GM19452 (cell line): ENCODE measurements at regions not wholly inside any gene's neighbourhood (a gene's known extent, or its start where the extent isn't known, plus 50 kb on each side); places are given as distances from the start of the nearest gene placed in this dataset.
"Not testable (repeated sequence)": the region's sequence is repeated elsewhere in the genome, so short reads cannot be mapped to it uniquely, and the experiment has no call there.

ENCODE experiments used
- ATAC-seq: cut with Tn5 transposase; IDR thresholded peaks from one replicate; pipeline ENCODE4 v1.9.1; 2021; ENCODE audit not compliant: unreplicated experiment

DNA sequence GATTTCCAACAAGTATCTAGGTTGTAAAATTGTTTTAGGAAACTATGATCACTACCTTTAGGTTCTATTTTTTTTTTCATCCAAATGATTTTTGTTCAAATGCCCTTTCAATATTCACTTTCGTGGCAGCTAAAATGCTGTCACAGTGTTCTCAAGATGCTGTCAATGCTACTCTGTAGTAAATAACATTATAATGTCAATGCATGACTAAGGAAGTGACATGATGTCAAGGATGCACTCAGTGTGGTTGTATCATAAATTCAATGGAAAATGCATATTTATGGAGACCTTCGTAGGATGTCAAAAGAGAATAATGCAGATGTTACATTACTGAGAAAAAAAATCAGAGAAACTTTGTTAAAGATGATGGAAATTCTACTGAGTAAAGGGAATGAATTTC, 673.8 kb downstream of the ANKRD7 start:
- ATAC-seq, result no peak

DNA sequence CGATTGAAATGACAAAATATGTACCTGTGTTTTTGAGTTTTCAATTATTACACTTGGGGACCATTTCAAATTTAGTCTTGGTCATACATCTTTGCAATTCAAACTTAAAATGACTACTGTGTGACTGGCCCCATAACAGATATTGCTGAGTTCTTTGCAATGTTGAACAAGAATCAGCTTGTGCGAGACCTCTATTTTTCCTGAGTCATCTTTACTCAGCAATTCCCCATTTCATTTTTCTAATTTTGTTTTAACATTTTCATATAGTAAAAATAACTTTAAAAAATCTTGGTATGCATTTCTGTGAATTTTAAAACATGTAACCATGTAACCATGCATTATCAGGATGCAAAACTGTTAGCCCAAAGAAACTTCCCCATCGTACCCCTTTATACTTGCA, 678.1 kb downstream of the ANKRD7 start:
- ATAC-seq, result no peak

DNA sequence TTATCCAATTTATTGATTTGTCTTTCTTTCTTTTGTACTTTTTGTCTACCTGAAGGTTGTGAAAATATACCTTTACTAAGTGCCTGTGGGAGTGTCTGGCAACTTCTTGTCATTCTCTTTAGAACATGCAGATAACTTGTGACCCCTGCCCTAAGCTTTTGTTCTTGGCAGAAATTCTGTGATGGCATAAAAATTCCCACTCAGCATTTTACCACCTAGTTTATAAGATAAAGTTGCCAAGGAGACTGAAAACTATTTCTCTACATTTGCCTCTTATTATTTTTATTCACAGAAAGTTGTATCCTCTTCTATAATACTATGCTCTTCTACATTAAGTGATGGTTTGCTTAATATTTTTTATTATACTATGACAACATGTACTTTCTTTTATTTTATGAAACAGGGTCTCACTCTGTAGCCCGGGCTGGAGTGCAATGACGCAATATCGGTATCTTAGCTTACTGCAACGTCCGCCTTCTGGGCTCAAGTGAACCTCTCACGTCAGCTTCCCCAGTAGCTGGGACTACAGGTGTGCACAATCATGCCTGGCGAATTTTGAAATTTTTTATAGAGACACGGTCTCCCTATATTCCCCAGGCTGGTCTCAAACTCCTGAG, 683.5 kb downstream of the ANKRD7 start:
- no peak for ATAC-seq

DNA sequence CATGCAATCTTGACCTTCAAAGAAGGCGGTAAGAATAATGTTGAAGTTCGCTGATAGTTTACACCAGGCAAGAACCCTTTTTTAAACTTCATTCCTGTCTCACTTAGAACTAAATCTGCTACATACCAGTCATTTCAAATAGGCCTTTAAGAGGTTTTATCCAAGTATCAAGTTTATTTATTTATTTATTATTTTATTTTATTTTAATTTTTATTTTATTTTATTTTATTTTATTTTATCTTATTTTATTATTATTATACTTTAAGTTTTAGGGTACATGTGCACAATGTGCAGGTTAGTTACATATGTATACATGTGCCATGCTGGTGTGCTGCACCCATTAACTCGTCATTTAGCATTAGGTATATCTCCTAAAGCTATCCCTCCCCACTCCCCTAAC, 691.6 kb downstream of the ANKRD7 start:
- ATAC-seq, result not testable (repeated sequence)

DNA sequence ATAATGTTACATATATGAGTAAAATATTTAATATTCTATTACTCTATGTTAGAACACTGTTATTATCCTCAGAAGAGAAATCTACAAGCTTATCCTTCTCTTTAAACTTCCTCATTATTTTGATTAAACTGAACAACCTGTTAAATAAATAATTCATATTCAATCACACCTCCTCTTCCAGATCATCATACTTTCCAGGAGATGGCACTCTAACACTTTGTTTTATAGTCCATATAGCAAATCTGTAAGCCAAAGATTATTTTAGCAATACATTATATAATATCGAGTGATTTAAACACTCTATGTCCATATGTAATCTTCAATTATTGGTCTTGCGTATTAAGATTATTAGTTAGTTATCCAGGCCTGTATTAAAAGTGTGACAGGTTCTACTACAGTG, 694.1 kb downstream of the ANKRD7 start:
- ATAC-seq, result no peak

DNA sequence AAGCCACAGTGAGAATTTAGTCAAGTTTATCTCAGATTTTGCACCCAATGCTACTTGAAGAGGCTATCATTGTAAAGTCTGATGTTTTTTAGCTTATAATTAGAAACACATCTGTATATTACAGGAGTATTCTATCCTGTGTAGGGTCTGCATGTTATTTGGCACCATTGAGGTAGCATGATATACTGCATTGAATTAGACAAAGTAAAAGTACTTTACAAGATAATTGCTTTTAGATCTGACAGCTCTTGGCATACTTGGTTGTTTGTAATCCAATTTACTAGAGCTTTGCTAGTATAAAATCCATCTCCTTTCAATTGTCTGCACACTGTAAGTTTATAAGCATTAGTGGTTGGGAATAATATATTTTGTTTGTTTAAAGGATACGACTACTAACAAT, 714.3 kb downstream of the ANKRD7 start:
- ATAC-seq, result no peak

DNA sequence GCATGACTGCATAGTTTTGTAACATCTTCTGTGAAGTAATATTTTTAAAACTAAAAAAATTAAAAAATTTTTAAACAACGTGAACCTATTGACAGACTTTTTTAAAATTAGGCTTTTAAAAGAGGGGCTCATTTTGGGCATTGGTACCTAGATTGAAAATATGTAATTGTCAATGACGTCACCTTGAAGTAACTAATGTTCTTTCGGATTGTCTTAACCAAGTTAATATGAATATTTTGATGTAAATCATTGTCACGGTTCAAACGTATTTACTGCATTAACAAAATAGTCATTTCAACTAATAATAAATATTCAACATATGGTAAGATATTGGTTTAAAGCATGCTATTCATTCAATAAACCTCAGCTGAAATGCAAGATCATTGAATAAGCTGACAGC, 719.8 kb downstream of the ANKRD7 start:
- ATAC-seq, result no peak

DNA sequence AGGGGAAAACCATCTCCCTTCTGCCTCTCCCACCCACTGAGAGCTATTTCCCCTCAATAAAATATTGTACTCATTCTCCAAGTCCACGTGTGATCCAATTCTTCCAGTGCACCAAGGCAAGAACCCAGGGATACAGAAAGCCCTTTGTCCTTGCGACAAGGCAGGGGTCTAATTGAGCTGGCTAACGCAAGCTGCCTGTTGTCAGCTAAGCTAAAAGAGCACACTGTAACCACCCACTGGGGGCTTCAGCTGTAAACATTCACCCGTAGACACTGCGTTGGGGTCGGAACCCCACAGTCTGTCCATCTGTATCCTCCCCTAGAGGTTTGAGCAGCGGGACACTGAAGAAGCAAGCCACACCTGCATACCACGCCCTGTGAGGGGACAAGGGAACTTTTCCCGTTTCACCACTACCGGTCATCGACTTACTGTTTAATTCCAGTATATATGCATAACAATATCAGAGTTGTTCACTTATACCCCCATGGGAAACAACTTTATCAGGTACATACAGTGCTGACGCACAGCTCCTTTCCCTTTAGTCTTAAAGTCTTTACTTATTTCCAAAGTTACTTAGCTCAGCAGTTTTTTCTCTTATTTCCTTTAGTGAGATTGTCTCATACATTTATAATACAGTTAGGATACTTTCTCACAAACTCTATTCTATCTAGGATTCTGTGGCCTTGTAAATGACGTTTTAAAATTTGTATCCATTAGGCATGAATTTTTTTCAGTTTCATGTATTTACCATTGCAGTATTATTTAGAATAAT, 721.6 kb downstream of the ANKRD7 start:
- ATAC-seq, result no peak

DNA sequence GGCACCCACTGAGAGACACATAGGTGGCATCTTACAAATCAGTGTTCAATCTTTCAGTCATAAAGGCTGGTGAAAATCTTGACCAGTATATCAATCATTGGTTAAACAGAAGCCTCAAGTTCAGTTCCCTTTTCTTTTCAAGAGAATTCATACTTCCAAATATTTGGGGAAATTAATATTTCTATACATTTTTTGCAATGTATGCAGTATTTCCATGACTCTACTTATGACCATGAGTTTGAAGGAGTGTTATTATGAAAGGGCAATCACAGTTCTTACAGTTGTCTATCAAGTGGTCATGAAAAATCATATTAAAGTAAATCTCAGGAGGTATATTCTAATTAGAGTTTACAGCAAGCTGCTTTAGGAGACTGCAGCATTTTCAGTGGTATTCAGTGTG, 724.0 kb downstream of the ANKRD7 start:
- no peak for ATAC-seq

DNA sequence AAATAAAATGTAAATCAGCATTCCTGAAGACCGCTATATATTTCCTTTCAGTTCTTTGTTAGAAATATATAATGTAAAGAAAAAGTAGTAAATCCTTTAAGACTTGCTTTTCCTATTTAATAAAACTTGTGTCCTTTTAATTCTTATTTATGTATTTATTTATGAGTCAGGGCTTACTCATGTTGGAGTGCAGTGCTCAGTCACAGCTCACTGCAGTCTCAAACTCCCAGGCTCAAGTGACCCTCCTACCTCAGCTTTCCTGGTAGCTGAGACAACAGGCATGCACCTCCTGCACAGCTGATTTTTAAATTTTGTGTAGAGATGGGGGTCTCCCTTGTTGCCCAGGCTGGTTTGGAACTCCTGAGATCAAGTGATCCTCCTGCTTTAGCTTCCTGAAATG, 724.5 kb downstream of the ANKRD7 start:
- no peak for ATAC-seq

DNA sequence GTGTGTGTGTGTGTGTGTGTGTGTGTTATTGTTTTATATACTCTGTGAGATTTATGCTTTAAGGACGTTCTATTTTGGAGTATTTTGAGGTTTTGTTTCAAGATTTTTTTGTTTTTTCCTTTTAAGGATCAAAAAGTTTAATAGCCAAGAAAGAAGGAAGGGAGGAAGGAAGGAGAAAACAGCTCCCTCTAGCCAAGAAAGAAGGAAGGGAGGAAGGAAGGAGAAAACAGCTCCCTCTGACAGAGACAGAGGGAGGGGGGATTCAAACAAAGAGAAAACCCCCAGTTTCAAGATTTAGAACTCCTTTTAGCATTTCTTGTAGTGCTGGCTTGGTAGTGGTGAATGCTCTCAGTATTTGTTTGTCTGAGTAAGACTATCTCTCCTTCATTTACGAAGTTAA, 731.8 kb downstream of the ANKRD7 start:
- ATAC-seq, result not testable (repeated sequence)

DNA sequence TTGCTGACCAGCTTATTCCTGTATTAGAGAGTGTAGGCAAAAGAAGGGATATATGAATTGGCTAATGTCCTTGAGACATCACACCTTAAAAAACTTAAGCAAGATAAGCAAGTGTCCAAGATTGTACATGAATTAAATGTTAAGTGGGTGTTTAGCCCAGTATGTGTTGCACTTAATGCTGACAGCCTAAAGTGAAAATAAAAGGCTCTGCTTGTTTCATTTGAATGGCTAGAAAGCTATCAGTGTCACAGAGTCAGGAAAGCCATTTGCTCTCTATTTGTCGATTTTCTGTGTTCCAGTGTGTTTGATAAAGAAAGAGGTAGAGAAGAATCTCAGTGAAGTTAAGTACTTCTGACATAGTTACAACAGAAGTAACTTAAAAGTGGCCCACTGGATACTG, 744.9 kb downstream of the ANKRD7 start:
- ATAC-seq, result no peak

DNA sequence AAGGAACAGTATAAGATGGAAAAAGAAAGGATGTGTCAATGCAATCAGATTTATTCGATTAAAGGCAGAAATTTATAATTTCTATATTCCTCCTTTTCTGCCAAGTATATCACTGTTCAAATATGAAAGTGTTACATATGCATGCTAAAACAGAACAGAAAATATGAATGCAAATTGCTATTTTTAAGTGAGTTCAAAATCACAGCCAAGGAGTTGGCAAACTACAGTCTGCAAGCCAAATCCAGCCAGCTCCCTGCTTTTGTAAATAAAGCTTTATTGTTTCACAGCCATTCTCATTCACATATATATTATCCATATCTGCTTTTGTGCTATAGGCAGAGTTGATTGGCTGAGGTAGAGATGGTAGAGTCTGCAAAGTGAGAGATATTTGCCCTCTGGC, 747.2 kb downstream of the ANKRD7 start:
- no peak for ATAC-seq

DNA sequence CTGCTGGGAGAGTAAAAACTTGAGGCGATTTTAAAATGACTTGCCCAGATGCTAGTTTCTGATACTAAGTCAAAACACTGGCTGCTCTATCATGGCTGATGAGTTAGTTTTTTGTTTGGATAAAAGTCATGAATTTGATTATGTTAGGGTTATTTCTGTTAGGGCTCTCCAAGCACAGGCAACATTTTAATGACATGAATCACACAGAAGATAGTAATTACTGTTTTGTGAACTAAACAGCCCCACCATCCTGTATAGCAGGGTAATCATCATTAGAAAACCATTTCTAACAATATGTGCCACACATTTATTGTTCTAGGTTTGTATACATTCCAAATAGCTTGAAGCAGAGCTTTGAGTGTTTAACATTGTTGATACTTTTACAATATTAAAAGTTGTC, 750.3 kb downstream of the ANKRD7 start:
- no peak for ATAC-seq

DNA sequence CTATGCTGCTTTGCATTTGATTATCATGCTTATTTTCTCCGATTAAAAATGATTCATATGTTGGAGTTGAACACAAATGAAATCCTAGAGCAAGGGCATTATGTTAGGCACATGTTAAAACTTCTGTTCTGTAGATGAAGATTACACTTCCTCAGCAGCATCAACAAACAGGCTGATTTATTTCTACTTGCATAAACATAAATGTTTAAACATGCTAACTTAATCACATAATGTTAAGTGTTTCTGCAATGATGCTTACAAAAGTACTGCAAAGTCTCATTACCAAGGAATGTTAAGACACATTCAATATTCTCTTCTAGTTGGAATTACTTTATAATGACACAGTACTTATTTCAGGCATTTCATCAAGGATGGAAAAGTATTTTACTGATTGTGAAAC, 770.8 kb downstream of the ANKRD7 start:
- ATAC-seq, result no peak

DNA sequence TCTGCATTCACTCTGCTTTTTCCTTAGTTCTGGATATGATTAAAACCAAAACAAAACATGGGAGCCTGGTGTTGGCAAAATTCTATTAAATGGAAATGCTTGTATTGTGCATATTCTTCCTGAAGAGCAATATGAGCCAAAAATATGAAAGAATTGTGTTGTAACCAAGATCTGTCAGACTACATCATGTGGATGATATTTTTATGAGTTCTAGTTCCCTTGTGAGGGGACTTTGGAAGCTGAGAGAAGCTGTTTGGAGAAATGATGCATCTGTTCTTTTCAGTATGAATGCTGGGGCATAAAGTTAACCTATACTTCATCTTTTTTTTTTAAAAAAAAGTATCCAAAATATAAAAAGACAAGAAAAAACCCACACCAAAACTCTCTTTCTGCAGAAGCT, 782.7 kb downstream of the ANKRD7 start:
- no peak for ATAC-seq

DNA sequence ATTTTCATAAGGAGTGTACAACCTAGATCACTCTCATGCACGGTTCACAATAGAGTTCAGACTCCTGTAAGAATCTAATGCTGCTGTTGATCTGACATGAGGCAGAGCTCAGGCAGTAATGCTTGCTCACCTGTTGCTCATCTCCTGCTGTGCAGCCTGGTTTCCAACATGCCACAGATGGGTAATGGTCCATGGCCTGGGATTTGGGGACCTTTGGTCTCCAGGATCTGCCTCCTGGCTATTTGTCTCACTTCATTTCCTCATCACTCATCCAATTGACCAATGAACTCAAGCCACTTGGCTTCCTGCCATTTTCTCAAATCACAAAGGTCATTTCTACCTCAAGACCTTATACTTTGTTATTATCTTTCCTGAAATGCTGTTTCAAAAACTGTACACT, 786.1 kb downstream of the ANKRD7 start:
- no peak for ATAC-seq

DNA sequence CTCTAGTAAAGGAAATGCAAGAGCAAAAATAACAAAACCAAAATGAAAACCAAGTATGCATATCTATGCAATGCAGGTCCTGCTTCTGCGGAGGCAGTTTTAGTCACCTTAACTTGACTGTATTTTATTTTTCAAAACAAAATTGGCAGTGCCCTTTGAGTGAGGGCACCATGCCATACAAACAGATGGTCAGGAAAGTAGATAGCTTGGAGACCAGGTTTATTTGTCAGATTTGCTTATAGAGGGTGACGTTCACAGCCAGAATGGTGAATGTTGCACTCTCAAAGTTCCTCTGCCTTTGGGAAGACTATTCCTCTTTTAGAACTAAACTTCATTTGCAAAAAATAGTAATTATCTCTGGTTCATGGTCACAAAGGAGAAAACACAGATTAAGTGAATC, 801.9 kb downstream of the ANKRD7 start:
- ATAC-seq, result no peak

DNA sequence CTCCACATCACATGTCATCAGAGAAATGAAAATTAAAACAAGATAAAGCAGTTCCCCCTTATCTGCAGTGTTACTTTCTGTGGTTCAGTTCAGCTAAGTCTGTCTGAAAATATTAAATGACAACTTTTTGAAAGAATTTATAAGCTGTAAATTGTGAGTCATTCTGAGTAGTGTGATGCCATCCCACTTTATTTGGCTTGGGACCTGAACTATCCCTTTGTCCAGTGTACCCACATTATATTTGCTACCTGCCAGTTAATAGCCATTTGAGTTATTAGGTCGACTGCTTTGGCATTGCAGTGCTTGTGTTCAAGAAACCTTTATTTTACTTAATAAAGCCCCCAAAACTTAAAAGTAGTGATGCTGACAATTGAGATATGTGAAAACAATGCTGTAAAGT, 804.2 kb downstream of the ANKRD7 start:
- no peak for ATAC-seq

DNA sequence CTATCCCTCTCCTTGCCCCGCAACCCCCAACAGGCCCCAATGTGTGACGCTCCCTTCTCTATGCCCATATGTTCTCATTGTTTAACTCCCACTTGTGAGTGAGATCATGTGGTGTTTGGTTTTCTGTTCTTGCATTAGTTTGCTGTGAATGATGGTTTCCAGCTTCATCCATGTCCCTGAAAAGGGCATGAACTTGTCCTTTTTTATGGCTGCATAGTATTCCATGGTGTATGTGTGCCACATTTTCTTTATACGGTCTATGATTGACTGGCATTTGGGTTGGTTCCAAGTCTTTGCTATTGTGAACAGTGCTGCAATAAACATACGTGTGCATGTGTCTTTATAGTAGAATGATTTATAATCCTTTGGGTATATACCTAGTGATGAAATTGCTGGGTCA, 807.6 kb downstream of the ANKRD7 start:
- ATAC-seq, result not testable (repeated sequence)

DNA sequence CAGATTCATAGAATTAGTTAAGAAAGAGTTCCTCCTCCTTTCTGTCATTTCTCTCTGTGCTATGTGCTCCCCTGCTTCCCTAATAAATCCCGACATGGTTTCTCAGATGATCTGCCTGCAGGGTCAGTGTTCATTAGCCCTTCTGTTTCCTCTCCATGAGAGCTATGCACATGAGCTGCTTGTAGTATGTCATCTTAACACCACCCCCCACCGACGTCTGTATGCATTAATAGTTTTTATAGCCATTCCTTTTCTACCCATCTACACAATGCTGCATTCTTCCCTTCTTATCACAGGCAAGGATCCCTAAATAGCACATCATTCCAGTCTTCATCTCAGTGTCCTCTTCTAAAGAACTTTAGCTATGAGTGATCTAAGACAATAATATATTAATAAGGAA, 809.1 kb downstream of the ANKRD7 start:
- ATAC-seq, result no peak

DNA sequence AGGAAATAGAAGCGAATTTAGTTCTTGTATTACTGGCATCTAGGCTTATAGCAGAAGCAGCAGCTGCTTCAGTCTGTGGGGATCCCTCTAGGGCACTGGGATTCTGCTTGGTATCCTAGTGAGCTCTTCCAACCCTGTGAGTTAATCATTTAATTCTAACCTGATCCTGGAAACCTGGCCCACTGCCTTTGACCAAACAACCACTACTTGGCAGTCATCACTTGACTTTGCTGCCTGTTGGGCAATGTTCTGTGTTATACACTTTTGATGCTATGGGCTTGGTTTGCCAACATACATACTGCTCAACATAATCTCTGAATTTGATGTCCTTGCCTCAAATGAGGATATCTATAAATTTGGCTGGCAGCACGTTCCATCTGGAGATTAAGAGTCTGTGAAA, 813.4 kb downstream of the ANKRD7 start:
- no peak for ATAC-seq

DNA sequence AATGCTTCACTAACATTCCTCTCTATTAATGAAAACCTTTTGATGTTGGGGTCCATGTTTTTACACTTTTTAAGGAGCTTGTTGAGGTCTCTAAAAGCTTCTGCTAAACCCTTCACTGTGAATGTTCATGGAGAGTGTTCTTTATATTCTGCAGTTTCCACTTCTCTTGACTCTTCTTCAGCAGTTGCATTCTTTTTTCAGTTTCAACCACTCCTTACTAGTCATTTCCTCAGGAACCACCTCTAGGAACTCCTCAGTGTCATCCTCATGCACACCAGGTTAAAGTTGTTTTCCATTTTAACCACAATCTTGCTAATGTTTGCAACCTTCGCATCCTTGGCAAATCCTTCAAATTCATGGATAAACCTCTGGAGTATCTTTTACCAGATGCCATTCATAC, 821.6 kb downstream of the ANKRD7 start:
- no peak for ATAC-seq
